IPS-20b (cell line): ENCODE measurements at regions not wholly inside any gene's neighbourhood (a gene's known extent, or its start where the extent isn't known, plus 50 kb on each side); places are given as distances from the start of the nearest gene placed in this dataset.
"Not testable (repeated sequence)": the region's sequence is repeated elsewhere in the genome, so short reads cannot be mapped to it uniquely, and the experiment has no call there.

Experiments
- H3K27ac ChIP-seq: one replicate; pipeline ENCODE4 v1.5.1; 2013; ENCODE audit warnings: low read length
- H3K27me3 ChIP-seq: 2 replicates; pipeline ENCODE4 v1.6.1; 2013; ENCODE audit warnings: mild to moderate bottlenecking, low read length, inconsistent platforms; ENCODE audit not compliant: insufficient read depth
- H3K36me3 ChIP-seq: 2 replicates; pipeline ENCODE4 v1.6.1; 2013; ENCODE audit warnings: low read depth, mild to moderate bottlenecking, inconsistent platforms, low read length, moderate library complexity; ENCODE audit not compliant: insufficient read depth
- H3K4me1 ChIP-seq: 2 replicates; pipeline ENCODE4 v1.6.1; 2013; ENCODE audit warnings: mild to moderate bottlenecking, control low read depth, inconsistent platforms, low read length, moderate library complexity; ENCODE audit not compliant: insufficient read depth
- H3K4me3 ChIP-seq: 2 replicates; pipeline ENCODE4 v1.5.1; 2013; ENCODE audit warnings: mild to moderate bottlenecking, low read length, inconsistent platforms
- H3K9ac ChIP-seq: 2 replicates; pipeline ENCODE4 v1.6.1; 2013; ENCODE audit warnings: low read depth, mild to moderate bottlenecking, inconsistent platforms, low read length, moderate library complexity
- H3K9me3 ChIP-seq: 2 replicates; pipeline ENCODE4 v1.6.1; 2013; ENCODE audit warnings: mild to moderate bottlenecking, low read depth, low read length, inconsistent platforms; ENCODE audit not compliant: insufficient read depth

DNA sequence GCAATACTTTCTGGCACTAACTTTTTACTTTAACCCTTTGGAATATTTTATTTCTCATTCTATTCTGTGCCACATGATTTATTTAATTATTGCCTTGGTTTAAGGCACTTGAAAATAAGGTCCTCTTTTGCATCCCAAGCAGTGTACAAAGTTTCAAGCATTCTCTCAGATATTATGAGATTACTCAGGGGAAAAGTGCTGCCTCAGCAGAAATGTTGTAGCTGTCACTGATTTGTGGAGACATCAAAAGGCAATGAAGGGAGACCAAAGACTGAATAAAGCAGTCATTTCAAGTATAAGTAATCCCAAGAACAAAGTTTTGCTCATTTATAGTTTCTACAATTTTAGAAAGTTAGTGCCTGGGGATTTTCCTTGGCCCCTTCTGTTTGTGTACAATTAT is 253.0 kb downstream of the RNF144B start:
- Histone ChIP-seq H3K36me3 (no peaks in the 10 kb centered on the region), H3K9me3 (no peaks in the 10 kb centered on the region), H3K27me3 (no peaks in the 10 kb centered on the region), H3K4me3 (no peak overlapping the region), H3K9ac (no peak overlapping the region), H3K4me1 (no peaks in the 10 kb centered on the region), H3K27ac (no peak overlapping the region)

DNA sequence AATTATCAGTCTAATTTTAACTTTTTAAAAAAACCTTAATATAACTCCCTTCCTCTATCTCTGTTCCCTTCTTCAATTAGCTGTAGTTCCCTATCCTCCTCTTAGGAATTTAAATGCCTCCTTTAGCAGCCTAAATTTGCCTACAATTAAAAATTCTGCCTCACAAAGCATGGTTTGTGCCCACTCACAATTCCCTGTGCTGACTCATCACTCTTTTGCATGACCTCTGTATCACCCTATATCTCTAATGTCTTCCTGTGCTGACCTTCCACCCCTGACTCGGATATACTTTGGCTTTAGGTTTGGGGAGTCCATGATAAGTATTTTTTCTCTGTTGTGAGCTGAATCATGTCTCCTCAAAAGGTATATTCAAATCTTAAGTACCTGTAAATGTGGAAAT is 253.6 kb downstream of the RNF144B start:
- Histone ChIP-seq H3K4me1 (no peaks in the 10 kb centered on the region), H3K4me3 (no peak overlapping the region), H3K9me3 (no peaks in the 10 kb centered on the region), H3K36me3 (no peaks in the 10 kb centered on the region), H3K9ac (no peak overlapping the region), H3K27me3 (no peaks in the 10 kb centered on the region), H3K27ac (no peak overlapping the region)

DNA sequence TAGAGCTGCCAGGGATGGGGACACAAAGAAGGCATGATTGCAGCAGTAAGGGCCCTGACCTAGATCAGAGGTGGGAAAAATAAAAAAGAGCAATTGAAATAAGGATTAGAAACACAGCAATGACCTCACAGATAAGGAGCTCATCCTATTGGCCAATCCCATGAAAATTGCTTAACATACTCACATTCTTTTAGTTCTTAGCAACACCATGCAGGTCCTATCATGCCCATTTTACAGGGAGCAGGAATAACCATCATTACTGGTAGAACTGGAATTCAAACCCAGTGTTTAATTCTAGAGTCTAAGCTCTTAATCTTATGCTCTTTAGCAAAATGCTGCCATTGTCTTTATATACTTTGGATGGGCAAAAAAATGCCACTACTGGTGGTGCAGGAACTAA is 267.7 kb downstream of the RNF144B start:
- Histone ChIP-seq H3K27ac (no peak overlapping the region), H3K4me1 (no peaks in the 10 kb centered on the region), H3K27me3 (no peaks in the 10 kb centered on the region)

GRCh38 chr6:18656506-18656905 is 269.4 kb downstream of the RNF144B start:
- Histone ChIP-seq H3K36me3 (no peaks in the 10 kb centered on the region), H3K9me3 (no peaks in the 10 kb centered on the region), H3K4me3 (no peak overlapping the region), H3K4me1 (no peaks in the 10 kb centered on the region), H3K9ac (no peak overlapping the region), H3K27me3 (no peaks in the 10 kb centered on the region), H3K27ac (no peak overlapping the region)

More for the DNA sequence above, 267.7 kb downstream of the RNF144B start:
- no peak overlapping the region for H3K9ac ChIP-seq
- H3K9me3 ChIP-seq: no peaks in the 10 kb centered on the region
- H3K4me3 ChIP-seq: no peak overlapping the region
- no peaks in the 10 kb centered on the region for H3K36me3 ChIP-seq

DNA sequence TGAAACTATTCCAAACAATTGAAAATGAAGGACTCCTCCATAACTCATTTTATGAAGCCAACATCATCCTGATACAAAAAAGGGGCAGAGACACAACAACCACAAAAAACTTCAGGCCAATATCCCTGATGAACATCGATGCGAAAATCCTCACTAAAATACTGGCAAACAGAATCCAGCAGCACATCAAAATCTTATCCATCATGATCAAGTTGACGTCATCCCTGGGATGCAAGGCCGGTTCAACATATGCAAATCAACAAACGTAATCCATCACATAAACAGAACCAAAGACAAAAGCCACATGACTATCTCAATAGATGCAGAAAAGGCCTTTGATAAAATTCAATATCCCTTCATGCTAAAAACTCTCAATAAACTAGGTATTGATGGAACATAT is 272.8 kb downstream of the RNF144B start:
- H3K9me3 ChIP-seq, H3K27ac ChIP-seq, H3K9ac ChIP-seq, H3K36me3 ChIP-seq, H3K27me3 ChIP-seq, H3K4me1 ChIP-seq, H3K4me3 ChIP-seq: not testable (repeated sequence)

- Histone ChIP-seq H3K9me3 (no peaks in the 10 kb centered on the region), H3K9ac (no peak overlapping the region), H3K4me3 (no peak overlapping the region), H3K4me1 (no peaks in the 10 kb centered on the region), H3K27me3 (no peaks in the 10 kb centered on the region), H3K27ac (no peak overlapping the region), H3K36me3 (no peaks in the 10 kb centered on the region)
Measured at GRCh38 chr6:18663011-18663410, 275.9 kb downstream of the RNF144B start.

GRCh38 chr6:18664401-18664800 is 277.3 kb downstream of the RNF144B start:
- no peak overlapping the region for H3K4me3 ChIP-seq
- no peaks in the 10 kb centered on the region for H3K36me3 ChIP-seq
- H3K9me3 ChIP-seq: no peaks in the 10 kb centered on the region
- no peak overlapping the region for H3K9ac ChIP-seq
- no peaks in the 10 kb centered on the region for H3K27me3 ChIP-seq
- no peaks in the 10 kb centered on the region for H3K4me1 ChIP-seq
- no peak overlapping the region for H3K27ac ChIP-seq

DNA sequence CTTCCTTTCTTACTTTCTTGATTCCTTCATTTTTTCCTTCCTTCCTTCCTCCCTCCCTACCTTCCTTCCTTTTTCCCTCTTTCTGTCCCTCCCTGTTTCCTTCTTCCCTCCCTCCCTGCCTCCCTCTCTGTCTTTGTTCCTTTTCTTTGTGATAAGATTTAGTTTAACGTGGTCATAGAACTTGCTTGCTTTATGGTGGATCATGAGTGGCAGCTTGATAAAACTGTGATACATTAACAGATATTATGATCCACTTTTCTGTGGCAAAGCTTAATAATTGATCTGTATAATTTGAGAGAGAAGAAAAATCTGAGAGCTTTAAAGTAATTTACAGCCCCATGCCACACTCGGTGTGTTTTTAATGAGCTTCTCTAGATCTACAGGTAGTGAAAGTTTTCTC is 280.5 kb downstream of the RNF144B start:
- H3K4me1 ChIP-seq: no peaks in the 10 kb centered on the region
- no peak overlapping the region for H3K9ac ChIP-seq
- no peaks in the 10 kb centered on the region for H3K9me3 ChIP-seq
- no peaks in the 10 kb centered on the region for H3K36me3 ChIP-seq
- H3K27me3 ChIP-seq: no peaks in the 10 kb centered on the region
- no peak overlapping the region for H3K4me3 ChIP-seq
- no peak overlapping the region for H3K27ac ChIP-seq

- Histone ChIP-seq H3K9ac (no peak overlapping the region), H3K27ac (no peak overlapping the region), H3K4me3 (no peak overlapping the region), H3K4me1 (no peaks in the 10 kb centered on the region), H3K9me3 (no peaks in the 10 kb centered on the region), H3K27me3 (no peaks in the 10 kb centered on the region), H3K36me3 (no peaks in the 10 kb centered on the region)
Measured at GRCh38 chr6:18668994-18669393, 281.8 kb downstream of the RNF144B start.

GRCh38 chr6:18672852-18673251 is 285.7 kb downstream of the RNF144B start:
- Histone ChIP-seq H3K27me3 (no peaks in the 10 kb centered on the region), H3K9me3 (no peaks in the 10 kb centered on the region), H3K27ac (no peak overlapping the region), H3K4me3 (no peak overlapping the region), H3K36me3 (no peaks in the 10 kb centered on the region), H3K4me1 (no peaks in the 10 kb centered on the region), H3K9ac (no peak overlapping the region)

DNA sequence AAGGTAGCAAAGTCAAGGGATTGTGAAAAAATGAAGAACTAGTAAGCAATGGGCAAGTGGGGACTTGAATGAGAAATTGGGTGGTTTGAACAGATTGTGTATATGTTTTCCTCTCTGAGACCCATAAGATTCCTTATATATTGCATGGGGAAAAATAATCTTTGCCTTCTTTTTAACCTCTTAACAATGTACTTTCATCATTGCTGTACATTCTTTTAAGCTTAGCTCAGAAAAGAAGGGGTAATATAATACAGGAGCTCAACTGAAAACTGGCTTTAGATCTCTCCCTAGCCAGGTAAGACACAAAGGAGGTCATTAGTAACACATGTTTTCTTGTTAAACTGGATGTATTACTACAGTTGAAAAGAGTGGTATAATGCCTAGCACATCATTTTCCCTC is 287.2 kb downstream of the RNF144B start:
- Histone ChIP-seq H3K4me3 (no peak overlapping the region), H3K4me1 (no peaks in the 10 kb centered on the region), H3K9me3 (no peaks in the 10 kb centered on the region), H3K9ac (no peak overlapping the region), H3K27me3 (no peaks in the 10 kb centered on the region), H3K36me3 (no peaks in the 10 kb centered on the region), H3K27ac (no peak overlapping the region)

- H3K27ac ChIP-seq: no peak overlapping the region
- H3K4me3 ChIP-seq: no peak overlapping the region
- H3K27me3 ChIP-seq: no peaks in the 10 kb centered on the region
- no peaks in the 10 kb centered on the region for H3K4me1 ChIP-seq
- H3K9ac ChIP-seq: no peak overlapping the region
- H3K36me3 ChIP-seq: no peaks in the 10 kb centered on the region
- no peaks in the 10 kb centered on the region for H3K9me3 ChIP-seq
Measured at GRCh38 chr6:18675881-18676280, 288.7 kb downstream of the RNF144B start.

DNA sequence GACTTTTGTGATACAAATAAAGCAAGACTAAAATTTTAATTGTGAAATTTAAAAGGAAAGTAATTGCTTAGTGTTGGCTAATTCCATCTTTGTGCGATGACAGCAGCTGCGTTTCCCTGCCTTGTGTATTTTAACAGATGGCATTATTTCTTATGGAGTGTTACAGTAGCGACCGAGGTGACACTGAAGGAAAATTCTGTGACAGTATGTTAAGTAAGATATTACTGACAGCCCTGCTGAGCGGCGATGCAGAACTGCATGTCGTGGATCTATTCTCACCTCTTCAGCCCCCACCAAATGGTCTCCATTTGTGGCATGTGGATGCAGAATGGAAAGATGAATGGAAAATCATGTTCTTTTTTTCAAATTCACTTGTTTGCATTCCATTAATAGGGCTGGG is 289.4 kb downstream of the RNF144B start:
- Histone ChIP-seq H3K9me3 (no peaks in the 10 kb centered on the region), H3K4me3 (no peak overlapping the region), H3K27ac (no peak overlapping the region), H3K4me1 (no peaks in the 10 kb centered on the region), H3K9ac (no peak overlapping the region), H3K27me3 (no peaks in the 10 kb centered on the region), H3K36me3 (no peaks in the 10 kb centered on the region)
